GM21526 (cell line): ENCODE measurements at regions not wholly inside any gene's neighbourhood (a gene's known extent, or its start where the extent isn't known, plus 50 kb on each side); places are given as distances from the start of the nearest gene placed in this dataset.
"Not testable (repeated sequence)": the region's sequence is repeated elsewhere in the genome, so short reads cannot be mapped to it uniquely, and the experiment has no call there.

ENCODE experiments used
- ATAC-seq: cut with Tn5 transposase; IDR thresholded peaks from one replicate; pipeline ENCODE4 v1.9.1; 2021; ENCODE audit warnings: moderate library complexity; ENCODE audit not compliant: unreplicated experiment, low FRiP score

DNA sequence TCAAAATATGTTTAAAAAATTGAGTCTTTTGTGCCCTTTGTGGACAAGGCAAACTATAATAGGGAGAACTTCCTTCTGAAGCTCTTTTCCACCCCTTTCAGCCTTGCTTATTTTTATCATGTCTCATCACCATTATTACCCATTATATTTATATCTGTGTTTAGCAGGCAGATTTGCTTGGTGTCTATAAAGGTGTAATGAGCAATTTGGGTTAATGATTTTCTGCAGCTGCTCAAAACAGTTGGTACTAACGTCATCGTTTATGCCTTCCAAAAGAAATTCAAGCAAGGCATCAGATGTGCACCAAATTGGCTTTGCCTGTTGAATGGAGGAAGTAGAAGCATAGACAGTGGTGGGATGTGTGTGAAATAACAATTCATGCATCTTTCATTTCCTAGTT is 483.7 kb upstream of the SGO1 start:
- no peak for ATAC-seq

- no peak for ATAC-seq
Observed at GRCh38 chr3:20669184-20669583, 483.2 kb upstream of the SGO1 start.

DNA sequence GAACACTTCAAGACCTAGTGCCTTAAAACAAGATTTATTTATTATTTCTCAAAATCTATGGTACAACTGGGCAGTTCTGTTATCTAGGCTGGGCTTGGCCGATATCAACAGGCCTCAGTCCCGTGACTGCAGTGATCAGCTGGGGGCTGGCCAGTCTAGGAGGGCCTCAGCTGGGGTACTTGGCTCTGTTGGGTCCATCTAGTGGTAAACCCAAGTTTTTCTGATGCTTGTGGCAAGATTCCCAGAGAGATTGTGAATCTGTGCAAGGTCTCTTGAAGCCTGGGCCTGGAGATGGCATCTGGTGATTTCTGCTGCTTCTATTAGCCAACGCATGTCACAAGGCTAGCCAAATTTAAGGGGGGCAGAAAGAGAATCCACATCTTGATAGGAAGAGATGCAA is 482.4 kb upstream of the SGO1 start:
- no peak for ATAC-seq

DNA sequence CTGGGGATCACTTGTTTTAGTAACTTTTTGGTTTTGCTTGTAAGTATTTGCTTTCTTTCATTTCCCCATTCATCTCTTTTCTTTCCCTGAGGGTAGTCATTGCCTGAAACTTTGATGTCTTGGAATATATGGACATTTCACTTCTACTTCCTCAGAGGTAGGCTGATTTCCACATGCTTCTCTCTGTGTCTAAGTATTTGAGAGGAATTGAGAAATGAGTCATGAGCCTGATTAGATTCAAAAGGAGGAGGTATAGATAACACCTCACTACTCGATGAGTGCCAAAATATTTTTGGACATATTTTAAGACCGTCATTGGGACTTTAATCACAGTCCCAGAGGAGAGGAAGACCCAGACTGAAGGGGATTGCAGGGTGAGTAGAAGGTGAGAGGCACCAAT is 480.1 kb upstream of the SGO1 start:
- ATAC-seq, result no peak

DNA sequence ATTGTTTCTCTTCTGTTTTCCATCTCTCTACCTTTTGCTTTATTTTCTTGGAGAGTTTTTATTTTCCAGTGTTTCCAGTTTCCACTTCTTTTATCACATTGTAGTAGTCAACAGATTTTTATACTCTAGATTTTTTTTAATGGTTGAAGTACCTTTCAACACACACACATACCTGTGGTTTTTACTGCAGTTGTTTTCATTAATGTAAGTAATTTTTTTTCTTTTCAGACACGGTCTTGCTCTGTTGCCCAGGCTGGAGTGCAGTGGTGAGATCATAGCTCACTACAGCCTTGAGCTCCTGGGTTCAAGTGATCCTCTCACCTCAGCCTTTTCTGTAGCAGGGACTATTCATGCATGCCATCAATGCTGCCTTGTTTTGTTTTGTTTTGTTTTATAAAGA is 472.5 kb upstream of the SGO1 start:
- no peak for ATAC-seq

- ATAC-seq, result no peak
Observed at GRCh38 chr3:20657560-20657959, 471.6 kb upstream of the SGO1 start.

DNA sequence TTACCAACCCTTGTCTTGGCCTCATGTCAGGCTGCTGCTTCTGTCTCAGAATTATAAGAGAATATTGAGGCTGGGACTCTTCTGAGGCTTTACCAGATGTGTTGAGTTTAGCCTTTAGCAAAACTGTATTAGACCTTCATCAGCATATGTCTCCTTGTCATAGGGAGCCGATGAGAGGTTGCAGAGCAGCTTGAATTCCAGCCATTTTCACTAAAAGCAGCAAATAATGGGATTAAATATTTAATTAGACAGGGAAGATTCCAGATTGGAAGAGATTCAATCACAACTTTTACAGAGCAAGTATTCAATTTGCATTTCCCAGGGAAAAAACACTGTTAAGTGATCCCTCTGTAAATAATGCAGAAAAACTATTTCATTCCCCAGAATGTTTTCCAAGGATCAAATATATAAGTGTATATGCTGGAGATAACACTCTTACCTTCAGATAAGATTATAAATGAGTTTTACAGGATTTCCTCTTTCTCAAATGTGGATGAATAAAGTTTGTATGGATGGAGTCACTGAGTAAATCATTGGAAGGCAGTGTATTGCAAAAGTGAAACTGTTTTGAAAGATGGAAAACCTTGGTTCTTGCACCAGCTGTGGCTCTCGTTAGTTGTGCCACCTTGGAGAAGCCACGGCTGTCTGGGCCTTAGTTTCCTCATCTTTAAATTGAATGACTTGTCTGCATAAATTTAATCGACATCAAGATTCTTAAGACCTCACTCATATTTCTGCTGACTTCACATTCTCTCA is 466.4 kb upstream of the SGO1 start:
- no peak for ATAC-seq

- no peak for ATAC-seq
Observed at GRCh38 chr3:20648921-20649381, 462.9 kb upstream of the SGO1 start.

DNA sequence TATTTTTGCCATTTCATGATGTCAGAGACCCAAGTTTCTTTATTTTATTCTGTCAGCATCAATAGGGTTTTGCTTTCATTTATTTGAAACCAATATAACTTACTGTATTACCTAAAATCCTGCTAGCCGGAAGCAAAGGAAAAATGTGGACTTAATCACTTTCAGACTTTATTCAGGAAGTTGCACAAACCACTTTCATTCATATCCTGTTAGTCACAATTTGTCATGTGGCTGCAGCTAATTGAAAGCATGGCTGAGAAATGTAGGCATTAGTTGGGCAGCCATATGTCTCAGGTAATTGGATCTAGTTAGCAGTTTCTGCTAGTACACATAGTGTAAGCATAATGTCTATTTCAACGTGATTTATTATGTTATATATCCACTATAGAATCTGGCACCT is 462.3 kb upstream of the SGO1 start:
- no peak for ATAC-seq

DNA sequence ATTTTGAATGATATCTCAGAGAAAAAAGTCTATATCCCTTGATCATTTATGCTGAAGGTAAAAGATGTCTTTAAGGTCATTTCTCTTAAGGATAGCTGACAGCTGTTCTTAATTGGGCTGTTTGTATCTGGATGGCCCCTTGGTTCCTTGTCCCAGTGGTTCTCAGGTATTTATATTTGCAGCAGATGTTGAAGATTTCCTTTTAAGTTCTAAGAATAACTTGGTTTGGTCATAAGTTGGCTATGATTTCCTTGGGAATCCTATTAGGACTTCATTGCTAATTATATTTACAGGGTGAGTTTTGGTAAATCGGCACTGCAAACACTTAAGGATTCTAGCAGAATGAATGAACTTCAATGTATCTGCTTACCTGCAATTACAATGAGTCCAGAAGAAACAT is 460.4 kb upstream of the SGO1 start:
- ATAC-seq, result no peak

- ATAC-seq, result no peak
Observed at GRCh38 chr3:20645340-20645739, 459.3 kb upstream of the SGO1 start.

DNA sequence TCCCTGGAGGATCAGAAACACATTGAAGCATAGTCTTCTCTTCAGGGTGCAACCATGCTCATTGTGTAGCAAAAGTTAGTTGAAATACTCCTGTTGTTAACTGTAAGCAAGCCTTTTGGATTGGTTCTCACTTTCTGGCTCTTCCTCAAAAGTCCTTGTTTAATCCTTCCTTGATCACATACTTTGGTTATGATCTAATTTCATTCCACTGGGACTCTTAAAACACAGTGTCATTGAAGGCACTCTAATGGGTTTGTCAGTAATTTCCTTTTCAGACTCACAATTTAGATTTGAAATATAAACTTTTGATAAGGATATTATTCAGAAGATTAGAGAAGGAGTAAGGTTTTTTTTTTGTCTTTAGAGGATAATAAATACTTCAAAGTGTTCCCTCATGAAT is 451.7 kb upstream of the SGO1 start:
- no peak for ATAC-seq

DNA sequence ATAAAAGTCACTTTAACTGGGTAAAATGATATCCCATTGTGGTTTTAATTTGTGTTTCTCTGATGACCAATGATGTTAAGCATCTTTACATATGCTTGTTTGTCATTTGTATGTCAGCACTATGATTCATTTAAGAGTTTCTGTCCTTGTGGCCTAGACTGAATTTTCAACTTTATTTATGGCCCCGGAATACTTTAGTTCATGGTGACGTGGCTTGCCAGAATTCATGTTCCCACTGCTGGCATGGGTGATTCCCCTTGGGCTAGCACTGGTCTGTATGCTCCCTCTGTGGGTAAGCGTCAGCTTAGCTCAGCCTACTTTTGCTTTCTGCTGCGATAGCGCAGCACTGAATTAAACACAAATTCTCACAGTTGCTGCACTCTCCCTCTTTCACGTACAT is 436.3 kb upstream of the SGO1 start:
- ATAC-seq, result no peak

DNA sequence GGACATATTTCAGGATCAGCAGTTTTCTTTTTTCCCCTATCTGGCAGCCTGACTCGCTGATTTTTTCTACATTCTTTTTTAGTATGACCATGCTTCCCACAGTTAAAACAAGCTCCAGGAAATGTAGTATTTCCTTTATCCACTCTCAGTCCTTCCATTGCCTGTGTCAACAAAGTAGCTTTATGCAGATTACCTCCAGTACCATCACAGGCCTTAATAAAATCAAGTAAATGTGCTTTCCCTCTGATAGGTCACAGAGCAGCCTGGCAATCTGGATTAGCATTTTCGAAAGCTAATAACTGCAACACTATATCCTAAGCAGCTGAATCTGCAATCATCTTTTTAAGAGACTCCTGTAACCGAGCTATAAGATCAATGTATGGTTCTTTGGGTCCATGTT is 432.6 kb upstream of the SGO1 start:
- not testable (repeated sequence) for ATAC-seq

- not testable (repeated sequence) for ATAC-seq
Observed at GRCh38 chr3:20618181-20618580, 432.2 kb upstream of the SGO1 start.

GRCh38 chr3:20615982-20616381 is 430.0 kb upstream of the SGO1 start:
- not testable (repeated sequence) for ATAC-seq

DNA sequence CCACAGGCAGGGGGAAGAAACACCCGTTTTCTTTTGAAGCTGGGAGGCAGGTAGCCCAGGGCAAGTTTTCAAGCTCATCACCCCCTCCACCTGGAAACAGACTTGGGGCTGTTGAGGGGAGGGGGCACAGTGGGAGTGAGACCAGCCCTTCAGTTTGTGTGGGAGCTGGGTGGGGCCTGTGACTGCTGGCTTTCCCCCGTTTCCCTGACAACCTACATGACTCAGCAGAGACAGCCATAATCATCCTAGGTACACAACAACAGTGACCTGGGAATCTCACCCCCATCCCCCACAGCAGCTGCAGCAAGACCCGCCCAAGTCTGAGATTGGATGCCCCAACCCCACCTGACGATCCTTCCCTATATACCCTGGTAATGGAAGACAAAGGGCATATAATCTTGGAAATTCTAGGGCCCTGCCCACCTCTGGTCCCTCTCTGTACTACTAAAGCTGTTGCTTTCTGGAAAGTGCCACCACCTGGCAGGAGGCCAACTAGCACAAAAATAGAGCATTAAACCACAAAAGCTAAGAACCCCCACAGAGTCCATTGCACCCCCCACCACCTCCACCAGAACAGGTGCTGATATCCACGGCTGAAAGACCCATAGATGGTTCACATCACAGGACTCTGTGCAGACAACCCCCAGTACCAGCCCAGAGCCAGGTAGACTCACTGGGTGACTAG is 422.2 kb upstream of the SGO1 start:
- no peak for ATAC-seq

DNA sequence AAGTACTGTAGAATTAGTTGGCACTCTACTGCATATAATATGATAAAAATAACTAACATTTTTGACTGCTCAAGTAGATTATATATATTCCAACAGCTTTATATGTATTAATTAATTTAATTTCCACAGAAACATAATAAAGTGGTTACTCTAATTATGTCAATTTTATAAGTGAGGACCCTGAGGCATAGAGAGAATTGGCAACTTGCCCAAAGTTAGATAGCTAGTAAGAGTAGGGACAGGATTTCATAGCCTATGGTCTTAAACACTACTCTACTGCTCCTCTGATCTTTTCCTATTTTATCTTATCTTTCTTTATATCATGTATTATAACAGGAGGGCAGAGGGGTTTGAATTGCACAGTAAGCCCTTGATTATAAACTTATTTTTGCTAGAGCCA is 418.7 kb upstream of the SGO1 start:
- no peak for ATAC-seq

GRCh38 chr3:20589275-20589674 is 403.3 kb upstream of the SGO1 start:
- no peak for ATAC-seq

DNA sequence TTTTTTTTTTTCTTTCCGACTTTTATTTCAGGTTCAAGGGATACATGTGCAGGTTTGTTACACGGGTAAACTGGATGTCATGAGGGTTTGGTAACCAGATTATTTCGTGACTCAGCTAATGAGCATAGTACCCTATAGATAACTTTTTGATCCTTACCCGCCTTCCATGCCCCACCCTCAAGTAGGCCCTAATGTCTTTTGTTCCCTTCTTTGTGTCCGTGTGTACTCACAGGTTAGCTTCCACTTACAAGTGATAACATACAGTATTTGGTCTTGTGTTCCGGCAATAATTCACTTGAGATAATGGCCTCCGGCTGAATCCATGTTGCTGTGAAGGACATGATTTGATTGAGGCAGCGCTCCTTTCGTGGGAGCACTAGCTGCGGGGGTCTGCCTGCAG is 402.8 kb upstream of the SGO1 start:
- no peak for ATAC-seq

DNA sequence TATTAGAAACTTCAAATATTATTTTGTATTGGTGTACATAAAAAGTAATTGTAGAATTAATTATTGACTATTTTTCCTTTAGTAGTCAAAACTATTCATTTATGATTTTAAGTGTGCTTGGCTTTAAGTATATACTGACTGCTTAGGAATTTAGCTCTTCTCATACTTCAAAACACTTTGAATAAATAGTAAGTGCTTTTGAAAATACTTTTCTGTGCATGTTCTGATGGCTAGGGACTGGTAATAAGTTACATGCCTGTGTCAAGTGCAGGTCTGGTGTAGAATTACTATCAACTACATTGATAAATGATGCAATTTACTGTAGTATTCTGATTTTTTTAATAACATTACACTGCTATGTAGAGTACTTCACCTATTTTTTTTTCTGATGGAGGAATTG is 397.6 kb upstream of the SGO1 start:
- ATAC-seq, result no peak

DNA sequence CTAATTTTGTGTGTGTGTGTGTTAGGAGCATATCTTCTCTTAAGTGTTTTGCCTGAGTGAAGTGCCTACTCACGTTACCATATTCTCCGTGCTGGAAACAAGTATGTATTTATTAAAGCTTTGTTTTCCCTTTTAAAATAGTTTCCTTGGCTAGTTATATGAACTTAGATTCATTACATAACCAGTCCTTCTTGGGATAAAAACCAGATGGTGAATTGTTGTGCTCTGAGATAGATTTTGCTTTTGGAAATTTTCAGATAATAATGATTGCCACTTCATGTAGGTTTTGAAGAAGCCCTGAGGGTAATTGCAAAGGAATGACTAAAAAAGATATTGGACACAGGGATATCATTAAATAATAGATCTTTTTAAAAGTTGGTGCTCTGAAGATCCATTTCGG is 390.2 kb upstream of the SGO1 start:
- no peak for ATAC-seq
